C4-2B (cell line): ENCODE measurements at regions not wholly inside any gene's neighbourhood (a gene's known extent, or its start where the extent isn't known, plus 50 kb on each side); places are given as distances from the start of the nearest gene placed in this dataset.
A peak's percentile ranks its signal among the peaks of the same experiment; 100 is the strongest.

Experiments
- H3K27ac ChIP-seq: fragments of 450-650 bp; 2 replicates; pipeline ENCODE4 v1.5.1; 2017
- CTCF ChIP-seq: fragments of 450-650 bp; conservative IDR thresholded peaks from 2 replicates; pipeline ENCODE4 v1.5.1; 2017; ENCODE audit warnings: mild to moderate bottlenecking
- ZFX ChIP-seq: fragments of 450-650 bp; IDR thresholded peaks from 2 replicates; pipeline ENCODE4 v1.6.1; 2017

GRCh38 chr11:127080735-127081134, 80.2 kb upstream of the KIRREL3 start:
- H3K27ac ChIP-seq = no peak overlapping the region
- TF ChIP-seq ZFX = no peak

GRCh38 chr11:127075758-127076157, 75.2 kb upstream of the KIRREL3 start:
- no peak for TF ChIP-seq CTCF
- no peak for TF ChIP-seq ZFX
- no peak overlapping the region for H3K27ac ChIP-seq

GRCh38 chr11:127074151-127074761, 73.7 kb upstream of the KIRREL3 start:
- H3K27ac ChIP-seq = no peak overlapping the region

GRCh38 chr11:127073621-127074020, 73.1 kb upstream of the KIRREL3 start:
- no peak for TF ChIP-seq ZFX
- no peak for TF ChIP-seq CTCF

More at GRCh38 chr11:127074151-127074761, 73.7 kb upstream of the KIRREL3 start:
- peak; percentile 27 for TF ChIP-seq CTCF
- no peak for TF ChIP-seq ZFX

GRCh38 chr11:127071606-127072005, 71.0 kb upstream of the KIRREL3 start:
- no peak overlapping the region for H3K27ac ChIP-seq
- TF ChIP-seq CTCF (no peak), ZFX (no peak)

More at GRCh38 chr11:127073621-127074020, 73.1 kb upstream of the KIRREL3 start:
- H3K27ac ChIP-seq = no peak overlapping the region

- no peak overlapping the region for H3K27ac ChIP-seq
- TF ChIP-seq CTCF = no peak
- TF ChIP-seq ZFX = no peak
These were observed 70.2 kb upstream of the KIRREL3 start for GRCh38 chr11:127070808-127071207.

- H3K27ac ChIP-seq = no peak overlapping the region
- TF ChIP-seq ZFX = no peak
- TF ChIP-seq CTCF = no peak
These were observed 66.0 kb upstream of the KIRREL3 start for GRCh38 chr11:127066401-127067090.

- TF ChIP-seq ZFX (no peak), CTCF (no peak)
- no peak overlapping the region for H3K27ac ChIP-seq
These were observed 62.7 kb upstream of the KIRREL3 start for GRCh38 chr11:127063241-127063640.
